ENCODE measurements at regions not wholly inside any gene's neighbourhood (a gene's known extent, or its start where the extent isn't known, plus 50 kb on each side); places are given as distances from the start of the nearest gene placed in this dataset.

DNA sequence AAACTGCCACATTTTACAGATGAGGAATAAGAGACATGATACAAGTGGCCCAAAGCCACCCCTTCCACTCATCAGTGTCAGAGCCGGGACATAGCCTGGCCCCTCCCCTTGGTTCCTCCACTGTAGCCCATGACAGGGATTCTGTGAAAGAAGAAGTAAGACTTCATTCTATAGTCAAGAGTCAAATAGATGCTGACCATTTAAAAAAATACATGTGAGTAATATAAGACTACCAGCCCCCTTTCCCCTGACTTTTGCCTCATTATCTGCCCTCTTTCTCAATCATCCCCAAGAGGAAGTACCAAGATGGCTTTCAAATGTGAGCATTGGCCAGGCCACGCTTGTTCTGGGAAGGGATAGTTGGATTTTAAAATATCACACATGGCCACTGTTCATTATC, 57.8 kb upstream of the TAB2 start:
- TF ChIP-seq, protein P1, sequence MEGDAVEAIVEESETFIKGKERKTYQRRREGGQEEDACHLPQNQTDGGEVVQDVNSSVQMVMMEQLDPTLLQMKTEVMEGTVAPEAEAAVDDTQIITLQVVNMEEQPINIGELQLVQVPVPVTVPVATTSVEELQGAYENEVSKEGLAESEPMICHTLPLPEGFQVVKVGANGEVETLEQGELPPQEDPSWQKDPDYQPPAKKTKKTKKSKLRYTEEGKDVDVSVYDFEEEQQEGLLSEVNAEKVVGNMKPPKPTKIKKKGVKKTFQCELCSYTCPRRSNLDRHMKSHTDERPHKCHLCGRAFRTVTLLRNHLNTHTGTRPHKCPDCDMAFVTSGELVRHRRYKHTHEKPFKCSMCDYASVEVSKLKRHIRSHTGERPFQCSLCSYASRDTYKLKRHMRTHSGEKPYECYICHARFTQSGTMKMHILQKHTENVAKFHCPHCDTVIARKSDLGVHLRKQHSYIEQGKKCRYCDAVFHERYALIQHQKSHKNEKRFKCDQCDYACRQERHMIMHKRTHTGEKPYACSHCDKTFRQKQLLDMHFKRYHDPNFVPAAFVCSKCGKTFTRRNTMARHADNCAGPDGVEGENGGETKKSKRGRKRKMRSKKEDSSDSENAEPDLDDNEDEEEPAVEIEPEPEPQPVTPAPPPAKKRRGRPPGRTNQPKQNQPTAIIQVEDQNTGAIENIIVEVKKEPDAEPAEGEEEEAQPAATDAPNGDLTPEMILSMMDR (IDR thresholded peaks at IDR 0.05): no peak
- TF ChIP-seq POLR2AphosphoS5 (IDR thresholded peaks at IDR 0.05): no peak
- TF ChIP-seq POLR2A (IDR thresholded peaks at IDR 0.05): no peak
- Histone ChIP-seq H3K27me3 (no peaks in the 10 kb centered on the region), H3K9me3 (no peaks in the 10 kb centered on the region), H3K4me3 (no peak overlapping the region), H3K4me1 (no peaks in the 10 kb centered on the region), H3K27ac (no peak overlapping the region), H3K36me3 (no peaks in the 10 kb centered on the region)
- intact Hi-C loops (cut with DNase I; ENCODE audit: low total_unique reads): no loop called here
- no peak for DNase-seq (ENCODE audit: low spot score in 2 of 2)

DNA sequence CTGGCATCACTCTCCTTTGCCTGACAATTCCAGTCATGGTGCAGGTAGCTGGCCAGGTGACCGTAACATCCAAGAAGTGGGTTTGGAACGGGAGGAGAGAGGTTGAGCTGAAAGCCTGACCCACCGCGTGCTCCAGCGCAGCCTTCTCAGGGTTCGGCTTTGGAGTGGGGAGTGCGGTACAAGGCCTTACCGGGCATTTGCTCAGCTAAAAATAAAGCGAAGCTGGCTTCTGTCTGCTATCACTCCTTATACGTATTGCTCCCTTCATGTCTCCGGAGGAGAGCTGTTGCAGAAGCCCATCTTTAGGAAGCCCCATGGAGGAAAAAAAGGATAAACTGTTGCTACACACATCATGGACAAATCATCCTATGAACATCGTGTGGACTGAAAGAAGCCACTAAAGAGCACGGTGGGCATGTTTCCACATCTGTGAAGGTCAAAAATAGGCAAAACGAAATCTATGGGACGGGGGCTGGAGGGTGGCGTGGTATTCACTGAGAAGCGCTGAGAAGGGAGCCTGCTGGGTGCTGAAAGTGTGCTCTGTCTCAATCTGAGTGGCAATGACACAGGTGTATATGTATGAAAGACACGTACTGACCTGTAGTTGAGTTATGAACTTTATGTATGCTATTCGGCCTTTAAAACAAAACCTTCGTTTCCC, 57.2 kb upstream of the TAB2 start:
- TF ChIP-seq POLR2AphosphoS5 (IDR thresholded peaks at IDR 0.05): no peak
- TF ChIP-seq, protein P1 (IDR thresholded peaks at IDR 0.05): no peak
- TF ChIP-seq POLR2A (IDR thresholded peaks at IDR 0.05): no peak
- intact Hi-C loops (cut with DNase I; ENCODE audit: low total_unique reads): no loop called here
- H3K27me3 ChIP-seq: no peaks in the 10 kb centered on the region
- no peak for DNase-seq (ENCODE audit: low spot score in 2 of 2)
- H3K4me1 ChIP-seq: no peaks in the 10 kb centered on the region
- no peaks in the 10 kb centered on the region for H3K9me3 ChIP-seq
- no peaks in the 10 kb centered on the region for H3K36me3 ChIP-seq
- H3K4me3 ChIP-seq: no peak overlapping the region
- no peak overlapping the region for H3K27ac ChIP-seq

DNA sequence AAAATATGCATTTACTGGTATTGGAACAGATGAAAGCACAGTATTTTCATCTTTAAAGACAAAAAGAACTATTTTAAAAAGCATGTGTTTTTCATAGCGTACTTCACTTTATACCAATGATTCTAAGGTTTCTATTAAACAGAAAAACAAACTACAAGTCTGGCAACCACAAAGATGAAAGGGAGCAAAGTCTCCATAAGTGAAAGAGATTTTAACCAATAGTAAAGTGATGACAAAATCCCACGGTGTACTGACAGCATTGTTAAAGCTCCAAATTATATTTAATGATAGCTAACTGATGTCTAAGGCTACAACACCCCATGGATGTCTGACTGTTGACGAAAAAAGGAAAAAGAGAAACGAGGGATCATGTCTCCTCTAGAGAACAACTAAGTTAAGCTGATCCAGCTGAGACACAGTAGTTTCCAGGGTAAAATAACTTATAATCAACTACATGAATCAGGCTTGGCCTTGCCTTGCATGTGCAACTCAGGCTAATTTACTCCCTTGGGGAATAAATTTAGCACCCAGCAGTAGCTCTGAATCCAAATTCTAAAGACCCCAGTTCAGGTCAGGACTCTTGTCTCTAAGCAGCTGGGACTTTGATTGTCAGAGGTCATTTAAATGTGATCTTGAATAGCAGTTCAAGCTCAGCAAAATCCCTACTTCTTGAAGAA, 56.0 kb upstream of the TAB2 start:
- TF ChIP-seq, protein P1 (IDR thresholded peaks at IDR 0.05): no peak
- TF ChIP-seq POLR2A (IDR thresholded peaks at IDR 0.05) (no peak), POLR2AphosphoS5 (IDR thresholded peaks at IDR 0.05) (no peak)
- intact Hi-C loops (cut with DNase I; ENCODE audit: low total_unique reads): no loop called here
- Histone ChIP-seq H3K27me3 (no peaks in the 10 kb centered on the region), H3K4me3 (no peak overlapping the region), H3K36me3 (no peaks in the 10 kb centered on the region), H3K27ac (no peak overlapping the region), H3K4me1 (no peaks in the 10 kb centered on the region), H3K9me3 (no peaks in the 10 kb centered on the region)
- no peak for DNase-seq (ENCODE audit: low spot score in 2 of 2)

DNA sequence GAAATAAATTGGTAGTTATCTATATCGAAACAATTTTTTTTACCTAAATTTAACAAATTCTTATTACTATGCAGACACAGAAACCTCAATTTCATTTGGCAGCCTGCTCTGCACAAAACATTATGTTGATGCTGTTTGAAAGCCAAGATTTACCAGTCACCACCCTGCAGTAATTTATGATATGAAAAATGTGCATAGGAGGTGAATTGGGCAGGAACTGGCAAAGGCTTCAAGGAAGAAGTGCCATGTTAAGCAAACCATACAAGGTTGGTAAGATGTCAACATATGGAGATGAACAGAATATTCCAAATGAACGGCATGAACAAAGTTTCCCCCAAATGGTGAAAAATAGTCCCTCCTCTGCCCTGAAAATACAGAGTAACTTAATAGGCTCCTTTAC, 54.2 kb upstream of the TAB2 start:
- Histone ChIP-seq H3K36me3 (no peaks in the 10 kb centered on the region), H3K4me3 (no peak overlapping the region), H3K27ac (no peak overlapping the region), H3K4me1 (no peaks in the 10 kb centered on the region), H3K27me3 (no peaks in the 10 kb centered on the region), H3K9me3 (no peaks in the 10 kb centered on the region)
- intact Hi-C loops (cut with DNase I; ENCODE audit: low total_unique reads): no loop called here
- no peak for DNase-seq (ENCODE audit: low spot score in 2 of 2)
- TF ChIP-seq POLR2AphosphoS5 (IDR thresholded peaks at IDR 0.05): no peak
- no peak for TF ChIP-seq POLR2A (IDR thresholded peaks at IDR 0.05)
- TF ChIP-seq, protein P1 (IDR thresholded peaks at IDR 0.05): no peak

DNA sequence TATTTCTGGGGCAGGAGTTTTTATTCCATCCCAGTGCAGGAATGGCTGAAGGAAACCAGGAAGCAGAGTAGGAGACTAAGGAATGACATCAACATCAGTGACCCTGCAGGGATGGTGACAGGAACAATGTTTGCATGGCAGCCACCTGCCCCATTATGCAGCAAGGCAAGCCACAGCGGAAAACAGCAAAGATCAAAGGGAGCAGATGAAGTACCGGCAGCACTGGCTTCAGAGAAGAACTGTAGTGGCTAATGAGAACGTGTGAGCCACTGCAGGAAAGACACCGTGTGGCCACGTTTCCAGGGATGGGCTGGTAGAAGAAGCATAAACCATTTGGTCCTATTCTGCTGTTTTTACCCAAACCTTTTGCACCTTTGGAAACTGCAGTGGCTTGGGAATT, 52.9 kb upstream of the TAB2 start:
- Histone ChIP-seq H3K9me3 (no peaks in the 10 kb centered on the region), H3K4me1 (no peaks in the 10 kb centered on the region), H3K27ac (no peak overlapping the region), H3K36me3 (no peaks in the 10 kb centered on the region), H3K4me3 (no peak overlapping the region), H3K27me3 (no peaks in the 10 kb centered on the region)
- DNase-seq (ENCODE audit: low spot score in 2 of 2): no peak
- intact Hi-C loops (cut with DNase I; ENCODE audit: low total_unique reads): no loop called here
- TF ChIP-seq POLR2AphosphoS5 (IDR thresholded peaks at IDR 0.05) (no peak), POLR2A (IDR thresholded peaks at IDR 0.05) (no peak)
- TF ChIP-seq, protein P1 (IDR thresholded peaks at IDR 0.05): no peak

Data from breast epithelium (tissue), 4 donors.